K562 (cell line): ENCODE measurements at regions not wholly inside any gene's neighbourhood (a gene's known extent, or its start where the extent isn't known, plus 50 kb on each side); places are given as distances from the start of the nearest gene placed in this dataset.

ENCODE experiments used
- IRF2 ChIP-seq: sonication (generic); formaldehyde crosslinking; IDR thresholded peaks from 2 replicates; pipeline ENCODE4 v1.8.1; 2022; ENCODE audit warnings: mild to moderate bottlenecking, missing genetic modification reagents
- KLF1 ChIP-seq: fragments of 450-650 bp; IDR thresholded peaks from 2 replicates; pipeline ENCODE4 v1.6.1; 2016; ENCODE audit warnings: missing genetic modification characterization, missing compliant biosample characterization
- ZNF639 ChIP-seq, 2 experiments: fragments of 200-800 bp in 1 of 2; sonication (Bioruptor generic) in 1 of 2; sonication (generic) in 1 of 2; formaldehyde crosslinking in 1 of 2; IDR thresholded peaks in 1 of 2; conservative IDR thresholded peaks in 1 of 2; 2 replicates each; pipeline versions ENCODE4 v1.5.0 to v1.6.1; 2016 to 2020; ENCODE audit warnings: missing compliant biosample characterization in 1 of 2, missing genetic modification characterization in 1 of 2, missing genetic modification reagents in 1 of 2
- ZNF830 ChIP-seq: fragments of 250-450 bp; sonication (Bioruptor Pico); IDR thresholded peaks from 2 replicates; pipeline ENCODE4 v1.5.0; 2021; ENCODE audit warnings: mild to moderate bottlenecking
- TF ChIP-seq, protein P1 (sequence below), 2 experiments: fragments of 450-650 bp; IDR thresholded peaks; 2 replicates each; pipeline ENCODE4 v1.6.1; 2016; ENCODE audit warnings: mild to moderate bottlenecking in 2 of 2, borderline replicate concordance in 1 of 2, low read depth in 1 of 2, moderate library complexity in 1 of 2
- TF ChIP-seq, protein P2 (sequence below): fragments of 450-650 bp; IDR thresholded peaks from 2 replicates; pipeline ENCODE4 v1.6.1; 2016

DNA sequence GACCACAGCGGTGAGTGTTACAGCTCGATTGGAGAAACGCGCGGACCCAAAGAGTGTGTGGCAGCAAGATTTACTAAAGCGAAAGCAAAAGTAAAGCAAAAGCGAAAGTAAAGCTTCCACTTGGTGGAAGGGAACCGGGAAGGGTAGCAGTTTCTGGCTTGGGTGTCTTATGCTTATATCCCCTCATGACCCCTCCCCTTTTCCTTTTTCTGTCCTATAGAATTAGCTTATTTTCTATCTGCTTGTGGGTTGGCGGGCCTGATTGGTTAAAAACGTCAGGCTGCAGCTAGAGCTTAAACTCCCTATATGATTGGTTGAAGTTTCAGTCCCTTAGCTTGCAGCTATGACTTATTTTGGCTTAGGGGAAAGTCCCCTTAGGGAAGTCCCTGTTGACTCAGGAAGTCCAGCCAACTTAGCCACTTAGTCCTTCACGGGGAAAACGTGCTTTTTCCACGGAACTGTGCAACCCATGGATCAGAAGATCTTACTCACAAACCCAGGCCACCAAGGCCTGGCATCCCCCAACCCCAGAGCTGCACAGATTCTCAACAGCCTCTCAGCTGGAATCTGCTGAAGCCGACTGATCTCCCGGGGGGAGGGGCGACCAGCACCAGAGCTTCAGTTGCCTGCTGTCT, 114.2 kb upstream of the ADAMTS16 start (continued):
- TF ChIP-seq, protein P1, sequence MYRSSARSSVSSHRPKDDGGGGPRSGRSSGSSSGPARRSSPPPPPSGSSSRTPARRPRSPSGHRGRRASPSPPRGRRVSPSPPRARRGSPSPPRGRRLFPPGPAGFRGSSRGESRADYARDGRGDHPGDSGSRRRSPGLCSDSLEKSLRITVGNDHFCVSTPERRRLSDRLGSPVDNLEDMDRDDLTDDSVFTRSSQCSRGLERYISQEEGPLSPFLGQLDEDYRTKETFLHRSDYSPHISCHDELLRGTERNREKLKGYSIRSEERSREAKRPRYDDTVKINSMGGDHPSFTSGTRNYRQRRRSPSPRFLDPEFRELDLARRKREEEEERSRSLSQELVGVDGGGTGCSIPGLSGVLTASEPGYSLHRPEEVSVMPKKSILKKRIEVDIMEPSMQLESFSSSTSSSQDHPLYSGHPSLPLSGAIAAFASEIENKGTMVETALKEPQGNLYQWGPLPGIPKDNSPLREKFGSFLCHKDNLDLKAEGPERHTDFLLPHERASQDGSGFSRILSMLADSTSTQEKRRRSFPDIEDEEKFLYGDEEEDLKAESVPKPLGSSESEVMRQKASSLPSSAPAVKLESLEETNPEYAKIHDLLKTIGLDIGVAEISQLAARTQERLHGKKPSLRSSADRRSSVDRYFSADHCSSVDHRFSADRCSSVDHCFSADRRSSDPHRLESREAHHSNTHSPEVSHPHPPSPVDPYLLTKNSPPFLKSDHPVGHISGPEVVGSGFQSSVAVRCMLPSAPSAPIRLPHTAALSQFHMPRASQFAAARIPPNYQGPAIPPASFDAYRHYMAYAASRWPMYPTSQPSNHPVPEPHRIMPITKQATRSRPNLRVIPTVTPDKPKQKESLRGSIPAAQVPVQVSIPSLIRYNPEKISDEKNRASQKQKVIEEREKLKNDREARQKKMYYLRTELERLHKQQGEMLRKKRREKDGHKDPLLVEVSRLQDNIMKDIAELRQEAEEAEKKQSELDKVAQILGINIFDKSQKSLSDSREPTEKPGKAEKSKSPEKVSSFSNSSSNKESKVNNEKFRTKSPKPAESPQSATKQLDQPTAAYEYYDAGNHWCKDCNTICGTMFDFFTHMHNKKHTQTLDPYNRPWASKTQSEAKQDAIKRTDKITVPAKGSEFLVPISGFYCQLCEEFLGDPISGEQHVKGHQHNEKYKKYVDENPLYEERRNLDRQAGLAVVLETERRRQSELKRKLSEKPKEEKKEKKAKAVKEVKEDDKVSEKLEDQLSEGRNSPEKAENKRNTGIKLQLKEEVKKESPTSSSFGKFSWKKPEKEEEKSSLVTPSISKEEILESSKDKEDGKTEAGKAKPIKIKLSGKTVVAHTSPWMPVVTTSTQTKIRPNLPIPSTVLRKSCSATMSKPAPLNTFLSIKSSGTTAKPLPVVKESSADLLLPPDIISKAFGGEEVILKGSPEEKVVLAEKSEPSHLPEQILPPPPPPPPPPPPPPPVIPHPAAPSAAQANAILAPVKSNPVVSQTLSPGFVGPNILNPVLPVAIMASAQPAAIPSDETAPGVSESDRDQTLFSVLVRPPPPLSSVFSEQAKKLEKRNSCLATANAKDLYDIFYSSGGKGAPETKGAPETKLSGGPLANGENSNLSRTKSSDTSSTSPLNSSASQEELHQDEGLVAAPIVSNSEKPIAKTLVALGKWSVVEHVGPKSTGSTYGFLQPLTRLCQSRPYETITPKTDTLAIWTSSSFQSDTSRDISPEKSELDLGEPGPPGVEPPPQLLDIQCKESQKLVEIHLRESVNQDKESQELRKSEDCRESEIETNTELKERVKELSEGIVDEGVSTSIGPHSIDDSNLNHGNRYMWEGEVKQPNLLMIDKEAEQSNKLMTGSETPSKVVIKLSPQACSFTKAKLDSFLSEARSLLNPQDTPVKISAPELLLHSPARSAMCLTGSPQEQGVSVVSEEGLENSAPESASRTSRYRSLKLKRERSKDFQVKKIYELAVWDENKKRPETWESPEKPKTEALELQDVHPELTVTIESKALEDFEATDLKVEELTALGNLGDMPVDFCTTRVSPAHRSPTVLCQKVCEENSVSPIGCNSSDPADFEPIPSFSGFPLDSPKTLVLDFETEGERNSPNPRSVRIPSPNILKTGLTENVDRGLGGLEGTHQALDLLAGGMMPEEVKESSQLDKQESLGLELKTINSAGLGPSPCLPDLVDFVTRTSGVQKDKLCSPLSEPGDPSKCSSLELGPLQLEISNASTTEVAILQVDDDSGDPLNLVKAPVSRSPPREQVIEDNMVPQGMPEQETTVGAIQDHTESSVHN (IDR thresholded peaks at IDR 0.05; ENCODE audit: borderline replicate concordance in 1 of 2, low read depth in 1 of 2), result peak in 1 of 2 experiments; percentile 74; a peak in 1 of 4 replicates
- TF ChIP-seq IRF2 (CRISPR knock-in tag) (peak; percentile 83; the same call in 1 of the 2 replicates), ZNF639 (CRISPR knock-in tag; conservative IDR thresholded peaks at IDR 0.05 in 1 of 2, IDR thresholded peaks at IDR 0.05 in 1 of 2) (0 out of 4 replicates have a peak, but pooled peaks of 1 of the 2 experiments have one; percentile 31), KLF1 (tag) (no peak), ZNF830 (CRISPR knock-in tag) (0 out of 2 replicates have a peak, but pooled peaks have one; percentile 71)
- TF ChIP-seq, protein P2, sequence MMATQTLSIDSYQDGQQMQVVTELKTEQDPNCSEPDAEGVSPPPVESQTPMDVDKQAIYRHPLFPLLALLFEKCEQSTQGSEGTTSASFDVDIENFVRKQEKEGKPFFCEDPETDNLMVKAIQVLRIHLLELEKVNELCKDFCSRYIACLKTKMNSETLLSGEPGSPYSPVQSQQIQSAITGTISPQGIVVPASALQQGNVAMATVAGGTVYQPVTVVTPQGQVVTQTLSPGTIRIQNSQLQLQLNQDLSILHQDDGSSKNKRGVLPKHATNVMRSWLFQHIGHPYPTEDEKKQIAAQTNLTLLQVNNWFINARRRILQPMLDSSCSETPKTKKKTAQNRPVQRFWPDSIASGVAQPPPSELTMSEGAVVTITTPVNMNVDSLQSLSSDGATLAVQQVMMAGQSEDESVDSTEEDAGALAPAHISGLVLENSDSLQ, result peak; percentile 60
